H9 (cell line): ENCODE measurements at regions not wholly inside any gene's neighbourhood (a gene's known extent, or its start where the extent isn't known, plus 50 kb on each side); places are given as distances from the start of the nearest gene placed in this dataset.
A peak's percentile ranks its signal among the peaks of the same experiment; 100 is the strongest.

ENCODE experiments used
- DNase-seq: peaks from one replicate; pipeline ENCODE4 v3.0.0-alpha.2; 2017
- H2AFZ ChIP-seq: one replicate; pipeline ENCODE4 v1.6.1; 2013; ENCODE audit warnings: mild to moderate bottlenecking, low read length, control low read depth, moderate library complexity
- H2AK5ac ChIP-seq: 2 replicates; pipeline ENCODE4 v1.6.1; 2013; ENCODE audit warnings: low read length, control low read depth, mixed read lengths; ENCODE audit not compliant: insufficient read length
- H2BK120ac ChIP-seq: one replicate; pipeline ENCODE4 v1.6.1; 2013; ENCODE audit warnings: low read depth, mild to moderate bottlenecking, low read length, control low read depth, inconsistent platforms; ENCODE audit not compliant: poor library complexity, severe bottlenecking
- H2BK12ac ChIP-seq: 2 replicates; pipeline ENCODE4 v1.6.1; 2013; ENCODE audit warnings: low read length, control low read depth, mixed read lengths, low read depth; ENCODE audit not compliant: insufficient read length
- H2BK15ac ChIP-seq: 2 replicates; pipeline ENCODE4 v1.6.1; 2013; ENCODE audit warnings: low read depth, low read length, control low read depth
- H2BK20ac ChIP-seq: one replicate; pipeline ENCODE4 v1.6.1; 2013; ENCODE audit warnings: low read depth, mild to moderate bottlenecking, low read length, control low read depth, inconsistent platforms; ENCODE audit not compliant: poor library complexity, severe bottlenecking
- H2BK5ac ChIP-seq: 2 replicates; pipeline ENCODE4 v1.6.1; 2013; ENCODE audit warnings: low read length, control low read depth, mixed read lengths; ENCODE audit not compliant: insufficient read length
- H3K14ac ChIP-seq: 2 replicates; pipeline ENCODE4 v1.6.1; 2013; ENCODE audit warnings: low read length, control low read depth; ENCODE audit not compliant: insufficient read depth
- H3K18ac ChIP-seq: 2 replicates; pipeline ENCODE4 v1.6.1; 2013; ENCODE audit warnings: low read depth, mild to moderate bottlenecking, mixed read lengths, low read length, control low read depth; ENCODE audit not compliant: insufficient read length
- H3K23ac ChIP-seq: 2 replicates; pipeline ENCODE4 v1.6.1; 2013; ENCODE audit warnings: low read length, control low read depth, mixed read lengths, low read depth; ENCODE audit not compliant: insufficient read length
- H3K23me2 ChIP-seq: 2 replicates; pipeline ENCODE4 v1.6.1; 2013; ENCODE audit warnings: low read depth, mild to moderate bottlenecking, mixed read lengths, low read length, control low read depth; ENCODE audit not compliant: insufficient read length, poor library complexity, severe bottlenecking
- H3K27ac ChIP-seq: 2 replicates; pipeline ENCODE4 v1.5.1; 2013; ENCODE audit warnings: low read length, control low read depth, mixed read lengths, low read depth; ENCODE audit not compliant: insufficient read length
- H3K27me3 ChIP-seq: 2 replicates; pipeline ENCODE4 v1.6.1; 2013; ENCODE audit warnings: low read length, control low read depth, inconsistent platforms; ENCODE audit not compliant: insufficient read depth
- H3K4ac ChIP-seq: 2 replicates; pipeline ENCODE4 v1.6.1; 2013; ENCODE audit warnings: low read depth, mild to moderate bottlenecking, control low read depth, inconsistent platforms, low read length, moderate library complexity
- H3K4me1 ChIP-seq: 2 replicates; pipeline ENCODE4 v1.6.1; 2013; ENCODE audit warnings: low read length, control low read depth, inconsistent platforms; ENCODE audit not compliant: insufficient read depth
- H3K4me2 ChIP-seq: 2 replicates; pipeline ENCODE4 v1.6.1; 2013; ENCODE audit warnings: low read length, control low read depth, mixed read lengths; ENCODE audit not compliant: insufficient read length, insufficient read depth
- H3K56ac ChIP-seq: 2 replicates; pipeline ENCODE4 v1.6.1; 2013; ENCODE audit warnings: low read depth, mild to moderate bottlenecking, mixed read lengths, low read length, control low read depth; ENCODE audit not compliant: insufficient read length
- H3K79me1 ChIP-seq: 2 replicates; pipeline ENCODE4 v1.6.1; 2013; ENCODE audit warnings: low read depth, mild to moderate bottlenecking, moderate library complexity, low read length, control low read depth, inconsistent platforms; ENCODE audit not compliant: insufficient read depth, poor library complexity, severe bottlenecking
- H3K79me2 ChIP-seq: 2 replicates; pipeline ENCODE4 v1.6.1; 2013; ENCODE audit warnings: low read length, control low read depth, inconsistent platforms; ENCODE audit not compliant: insufficient read depth
- H3K9ac ChIP-seq: 2 replicates; pipeline ENCODE4 v1.6.1; 2013; ENCODE audit warnings: low read length, control low read depth, mixed read lengths; ENCODE audit not compliant: insufficient read length; ENCODE audit errors: extremely low read depth
- H3K9me3 ChIP-seq: one replicate; pipeline ENCODE4 v1.6.1; 2013; ENCODE audit warnings: low read depth, low read length, inconsistent platforms; ENCODE audit not compliant: control insufficient read depth
- H3T11ph ChIP-seq: one replicate; pipeline ENCODE4 v1.6.1; 2013; ENCODE audit warnings: mild to moderate bottlenecking, low read length, control low read depth, inconsistent platforms
- H4K20me1 ChIP-seq: one replicate; pipeline ENCODE4 v1.6.1; 2013; ENCODE audit not compliant: control insufficient read depth, insufficient read length, insufficient read depth
- H4K5ac ChIP-seq: 2 replicates; pipeline ENCODE4 v1.6.1; 2013; ENCODE audit warnings: low read depth, mild to moderate bottlenecking, mixed read lengths, low read length, control low read depth; ENCODE audit not compliant: insufficient read length
- H4K8ac ChIP-seq: replicated peaks from 2 replicates; pipeline ENCODE4 v1.6.1; 2013; ENCODE audit warnings: low read length, control low read depth, mixed read lengths, low read depth; ENCODE audit not compliant: insufficient read length
- H4K91ac ChIP-seq: 2 replicates; pipeline ENCODE4 v1.6.1; 2013; ENCODE audit warnings: low read depth, mild to moderate bottlenecking, moderate library complexity, mixed read lengths, low read length, control low read depth; ENCODE audit not compliant: insufficient read length
- H3K27ac Mint-ChIP-seq, 3 experiments: 2 replicates in 2 of 3; 3 replicates in 1 of 3; pipeline ENCODE4 v1.8.0; 2020 to 2021; ENCODE audit warnings: mixed read lengths in 3 of 3, mild to moderate bottlenecking in 1 of 3, moderate library complexity in 1 of 3
- H3K27me3 Mint-ChIP-seq: 2 replicates; pipeline ENCODE4 v1.8.0; 2021; ENCODE audit warnings: low read depth, mild to moderate bottlenecking, moderate library complexity, mixed read lengths
- H3K36me3 Mint-ChIP-seq, 3 experiments: 2 replicates in 2 of 3; 3 replicates in 1 of 3; pipeline ENCODE4 v1.8.0; 2020 to 2021; ENCODE audit warnings: low read depth in 3 of 3, mixed read lengths in 3 of 3; ENCODE audit not compliant: insufficient read depth in 1 of 3
- H3K4me1 Mint-ChIP-seq, 2 experiments: 2 replicates each; pipeline ENCODE4 v1.8.0; 2020; ENCODE audit warnings: mixed read lengths in 2 of 2
- H3K4me3 Mint-ChIP-seq, 2 experiments: 2 replicates in 1 of 2; 3 replicates in 1 of 2; pipeline ENCODE4 v1.8.0; 2020 to 2021; ENCODE audit warnings: mild to moderate bottlenecking in 2 of 2, mixed read lengths in 2 of 2, moderate library complexity in 1 of 2
- H3K9me3 Mint-ChIP-seq, 2 experiments: 2 replicates in 1 of 2; 3 replicates in 1 of 2; pipeline ENCODE4 v1.8.0; 2020; ENCODE audit warnings: mild to moderate bottlenecking in 2 of 2, mixed read lengths in 2 of 2, moderate library complexity in 1 of 2
- CTCF ChIP-seq: fragments of 200-600 bp; sonication (generic); conservative IDR thresholded peaks from 3 replicates; pipeline ENCODE4 v1.8.0; 2021; ENCODE audit warnings: antibody characterized with exemption, mild to moderate bottlenecking
- WGBS: extraction: QIAGEN DNeasy Blood & Tissue Kit; methylation state at CpG from one replicate; pipeline ENCODE4 v1.1.7; 2013; ENCODE audit warnings: missing lambda C conversion rate, low lambda C conversion rate, mixed read lengths; ENCODE audit not compliant: insufficient read length; ENCODE audit errors: extremely low coverage; 5-methylcytosine and 5-hydroxymethylcytosine counted together

DNA sequence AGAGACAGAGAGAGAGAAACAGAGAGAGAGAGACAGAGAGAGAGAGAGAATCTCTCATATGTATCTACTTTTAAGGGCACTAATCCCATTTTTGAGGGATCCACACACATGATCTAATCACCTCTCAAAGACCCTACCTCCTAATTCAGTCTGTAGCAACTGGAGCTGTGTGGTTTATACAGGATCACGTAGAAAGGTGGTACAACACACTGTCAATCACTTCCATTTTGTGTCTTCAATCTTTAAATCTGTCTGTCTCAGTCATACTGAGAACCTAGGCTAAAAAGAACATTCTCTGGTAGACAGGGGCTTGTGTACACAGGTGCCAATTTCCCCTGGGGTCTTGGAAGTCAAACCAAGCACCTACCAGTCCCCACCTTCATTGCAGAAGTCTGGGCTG, 229.9 kb downstream of the TGFB2 start:
- H3K23me2 ChIP-seq: no peaks in the 10 kb centered on the region
- H3K14ac ChIP-seq: no peak overlapping the region
- no peaks in the 10 kb centered on the region for H4K20me1 ChIP-seq
- H3K4ac ChIP-seq: no peak overlapping the region
- H3K27ac ChIP-seq: no peak overlapping the region
- no peak for TF ChIP-seq CTCF
- no peak overlapping the region for H4K8ac ChIP-seq
- H2BK12ac ChIP-seq: no peak overlapping the region
- no peaks in the 10 kb centered on the region for H3K79me2 ChIP-seq
- H2BK15ac ChIP-seq: no peak overlapping the region
- H3K23ac ChIP-seq: no peak overlapping the region
- H3K9ac ChIP-seq: no peak overlapping the region
- no peaks in the 10 kb centered on the region for H3K4me1 ChIP-seq
- H3K18ac ChIP-seq: no peak overlapping the region
- no peaks in the 10 kb centered on the region for H3K9me3 ChIP-seq
- peaks cover 2 to 5% of the 10 kb centered on the region in 2 experiments; a peak in 3 of 4 replicates for H3K4me1 Mint-ChIP-seq
- no peaks in the 10 kb centered on the region for H3K79me1 ChIP-seq
- no peaks in the 10 kb centered on the region; a peak in 1 of 7 replicates for H3K36me3 Mint-ChIP-seq
- no peak overlapping the region for H2AFZ ChIP-seq
- H2BK5ac ChIP-seq: no peak overlapping the region
- no peaks in the 10 kb centered on the region; a peak in 1 of 5 replicates for H3K9me3 Mint-ChIP-seq
- H4K5ac ChIP-seq: no peak overlapping the region
- WGBS: no CpG with 5 or more reads among the region's 1 CpG
- no peak overlapping the region for H3K56ac ChIP-seq
- H3K4me3 Mint-ChIP-seq: no peak overlapping the region
- no peak overlapping the region for H3K4me2 ChIP-seq
- no peak overlapping the region for H2BK120ac ChIP-seq
- H3K27ac Mint-ChIP-seq: peak overlapping the region in 1 of 3 experiments; percentile 77; a peak in 1 of 7 replicates
- no peak overlapping the region for H4K91ac ChIP-seq
- H3T11ph ChIP-seq: no peak overlapping the region
- no peak overlapping the region for H2BK20ac ChIP-seq
- H3K27me3 ChIP-seq: no peaks in the 10 kb centered on the region
- H2AK5ac ChIP-seq: no peak overlapping the region
- no peaks in the 10 kb centered on the region for H3K27me3 Mint-ChIP-seq
- no peak for DNase-seq
